Sigmoid colon (tissue), 6 donors: ENCODE measurements at regions not wholly inside any gene's neighbourhood (a gene's known extent, or its start where the extent isn't known, plus 50 kb on each side); places are given as distances from the start of the nearest gene placed in this dataset.

Experiments used
- DNase-seq: peaks from one replicate; pipeline ENCODE4 v3.0.0-alpha.2; 2019
- H3K27ac ChIP-seq, 4 donors: fragments of 200-600 bp; sonication (generic); one replicate each; pipeline ENCODE4 v1.5.1; 2016 to 2019; ENCODE audit warnings: mild to moderate bottlenecking in 1 of 4
- H3K27me3 ChIP-seq, 3 donors: fragments of 200-600 bp; sonication (generic); one replicate each; pipeline ENCODE4 v1.5.1; 2019; ENCODE audit warnings: mild to moderate bottlenecking in 1 of 3
- H3K36me3 ChIP-seq, 4 donors: fragments of 200-600 bp; sonication (generic); one replicate each; pipeline ENCODE4 v1.5.1; 2016 to 2019
- H3K4me1 ChIP-seq, 4 donors: fragments of 200-600 bp; sonication (generic); one replicate each; pipeline ENCODE4 v1.5.1; 2017 to 2019
- H3K4me3 ChIP-seq, 4 donors: fragments of 200-600 bp; sonication (generic); one replicate each; pipeline ENCODE4 v1.5.1; 2017 to 2019; ENCODE audit warnings: mild to moderate bottlenecking in 2 of 4, moderate library complexity in 1 of 4
- H3K9me3 ChIP-seq, 4 donors: fragments of 200-600 bp in 3 of 4; sonication (generic) in 3 of 4; one replicate each; pipeline versions ENCODE4 v1.5.1 to v1.6.1; 2013 to 2019
- EP300 ChIP-seq, 4 donors: sonication (generic); formaldehyde crosslinking; IDR thresholded peaks; one replicate each; pipeline ENCODE4 v1.6.1; 2017; ENCODE audit warnings: antibody characterized with exemption in 4 of 4
- POLR2A ChIP-seq, 2 donors: fragments of 450-650 bp; IDR thresholded peaks; one replicate each; pipeline ENCODE4 v1.6.1; 2016; ENCODE audit warnings: antibody characterized with exemption in 2 of 2, mild to moderate bottlenecking in 2 of 2, moderate library complexity in 2 of 2
- POLR2AphosphoS5 ChIP-seq, 4 donors: sonication (generic); formaldehyde crosslinking; IDR thresholded peaks; one replicate each; pipeline ENCODE4 v1.6.1; 2017; ENCODE audit warnings: antibody characterized with exemption in 4 of 4
- WGBS, 2 donors: extraction: QIAGEN DNeasy Blood & Tissue Kit; methylation state at CpG; one replicate each; pipeline ENCODE4 v1.1.7; 2013; 5-methylcytosine and 5-hydroxymethylcytosine counted together
- intact Hi-C: fragments of 100-400 bp; cut with DNase I; formaldehyde crosslinking; loops from one replicate; pipeline ENCODE4 v1.15.1; 2023
- TF ChIP-seq, protein P1 (sequence below), 4 experiments: fragments of 450-650 bp in 3 of 4; fragments of 200-600 bp in 1 of 4; IDR thresholded peaks; one replicate each; pipeline ENCODE4 v1.5.1; 2016 to 2019; ENCODE audit warnings: antibody characterized with exemption in 4 of 4, mild to moderate bottlenecking in 3 of 4, moderate library complexity in 2 of 4
- donor health status: healthy with polysubstance abuse.
- donor health status: healthy.

GRCh38 chr13:74346960-74347359 lies 212.8 kb upstream of the KLF12 start:
- no peaks in the 10 kb centered on the region for H3K27me3 ChIP-seq

DNA sequence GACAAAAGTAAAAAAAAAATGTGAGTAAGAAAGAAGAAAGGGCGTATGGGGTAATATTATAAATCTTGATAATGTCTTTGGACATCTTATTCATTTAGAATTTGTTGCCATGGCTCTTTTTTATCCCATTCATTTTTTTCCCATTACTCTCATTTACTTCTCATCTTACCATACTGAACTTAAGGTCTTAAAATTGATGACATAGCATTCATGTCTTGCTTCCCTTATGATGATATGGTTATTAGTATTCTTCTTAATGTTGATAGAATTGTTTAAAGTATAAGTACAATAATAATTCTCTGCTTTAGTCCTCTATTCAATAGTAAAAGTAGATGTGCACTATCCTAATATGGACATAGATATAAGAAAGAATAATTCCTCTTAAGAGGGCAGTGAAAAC lies 204.1 kb upstream of the KLF12 start:
- TF ChIP-seq, protein P1, sequence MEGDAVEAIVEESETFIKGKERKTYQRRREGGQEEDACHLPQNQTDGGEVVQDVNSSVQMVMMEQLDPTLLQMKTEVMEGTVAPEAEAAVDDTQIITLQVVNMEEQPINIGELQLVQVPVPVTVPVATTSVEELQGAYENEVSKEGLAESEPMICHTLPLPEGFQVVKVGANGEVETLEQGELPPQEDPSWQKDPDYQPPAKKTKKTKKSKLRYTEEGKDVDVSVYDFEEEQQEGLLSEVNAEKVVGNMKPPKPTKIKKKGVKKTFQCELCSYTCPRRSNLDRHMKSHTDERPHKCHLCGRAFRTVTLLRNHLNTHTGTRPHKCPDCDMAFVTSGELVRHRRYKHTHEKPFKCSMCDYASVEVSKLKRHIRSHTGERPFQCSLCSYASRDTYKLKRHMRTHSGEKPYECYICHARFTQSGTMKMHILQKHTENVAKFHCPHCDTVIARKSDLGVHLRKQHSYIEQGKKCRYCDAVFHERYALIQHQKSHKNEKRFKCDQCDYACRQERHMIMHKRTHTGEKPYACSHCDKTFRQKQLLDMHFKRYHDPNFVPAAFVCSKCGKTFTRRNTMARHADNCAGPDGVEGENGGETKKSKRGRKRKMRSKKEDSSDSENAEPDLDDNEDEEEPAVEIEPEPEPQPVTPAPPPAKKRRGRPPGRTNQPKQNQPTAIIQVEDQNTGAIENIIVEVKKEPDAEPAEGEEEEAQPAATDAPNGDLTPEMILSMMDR (IDR thresholded peaks at IDR 0.05) = no peak
- TF ChIP-seq POLR2A (IDR thresholded peaks at IDR 0.05) = no peak
- no peak for TF ChIP-seq EP300 (IDR thresholded peaks at IDR 0.05)
- TF ChIP-seq POLR2AphosphoS5 (IDR thresholded peaks at IDR 0.05) = no peak
- no peak overlapping the region for H3K27ac ChIP-seq
- H3K9me3 ChIP-seq = no peaks in the 10 kb centered on the region
- H3K36me3 ChIP-seq = no peaks in the 10 kb centered on the region
- H3K4me3 ChIP-seq = no peak overlapping the region
- no peaks in the 10 kb centered on the region for H3K4me1 ChIP-seq
- whole genome bisulfite sequencing, 2 donors = 79 to 89% methylated on average over 1 of the region's 1 CpG
- intact Hi-C loops = no loop called here
- no peaks in the 10 kb centered on the region for H3K27me3 ChIP-seq
- no peak for DNase-seq

More at GRCh38 chr13:74346960-74347359, 212.8 kb upstream of the KLF12 start:
- intact Hi-C loops = no loop called here
- no peak for TF ChIP-seq POLR2AphosphoS5 (IDR thresholded peaks at IDR 0.05)
- TF ChIP-seq, protein P1 (IDR thresholded peaks at IDR 0.05) = no peak
- no peak for TF ChIP-seq EP300 (IDR thresholded peaks at IDR 0.05)
- no peak for TF ChIP-seq POLR2A (IDR thresholded peaks at IDR 0.05)
- Histone ChIP-seq H3K4me1 (no peaks in the 10 kb centered on the region), H3K36me3 (no peaks in the 10 kb centered on the region), H3K27ac (no peak overlapping the region), H3K4me3 (no peak overlapping the region), H3K9me3 (no peaks in the 10 kb centered on the region)
- 72 to 82% methylated on average over 5 of the region's 5 CpGs for WGBS, 2 donors
- DNase-seq = no peak

DNA sequence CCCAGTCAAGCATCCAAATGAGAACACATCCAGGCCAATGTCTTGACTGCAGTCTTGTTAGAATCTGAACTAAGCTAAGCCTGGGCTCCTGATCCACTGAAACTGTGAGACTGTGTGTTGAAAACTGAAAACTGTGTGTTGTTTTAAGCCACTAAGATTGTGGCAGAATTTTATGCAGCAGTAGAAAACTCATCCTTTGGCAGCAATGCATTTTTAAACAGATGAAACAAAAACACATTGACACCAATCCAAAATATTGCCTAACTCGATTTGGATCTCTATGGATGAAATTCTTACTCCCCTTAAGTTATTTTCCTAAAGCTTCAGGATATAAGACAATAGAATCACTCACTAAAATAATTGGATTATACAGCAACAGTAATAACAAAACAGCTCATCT lies 202.3 kb upstream of the KLF12 start:
- H3K27me3 ChIP-seq = no peaks in the 10 kb centered on the region
- intact Hi-C loops = no loop called here
- no peak for DNase-seq
- no peak overlapping the region for H3K4me3 ChIP-seq
- WGBS, 2 donors = 58 to 70% methylated on average over 1 of the region's 1 CpG
- no peaks in the 10 kb centered on the region for H3K4me1 ChIP-seq
- no peaks in the 10 kb centered on the region for H3K36me3 ChIP-seq
- no peaks in the 10 kb centered on the region for H3K9me3 ChIP-seq
- H3K27ac ChIP-seq = no peak overlapping the region
- TF ChIP-seq, protein P1 (IDR thresholded peaks at IDR 0.05) = no peak
- TF ChIP-seq EP300 (IDR thresholded peaks at IDR 0.05) = no peak
- TF ChIP-seq POLR2AphosphoS5 (IDR thresholded peaks at IDR 0.05) = no peak
- no peak for TF ChIP-seq POLR2A (IDR thresholded peaks at IDR 0.05)

DNA sequence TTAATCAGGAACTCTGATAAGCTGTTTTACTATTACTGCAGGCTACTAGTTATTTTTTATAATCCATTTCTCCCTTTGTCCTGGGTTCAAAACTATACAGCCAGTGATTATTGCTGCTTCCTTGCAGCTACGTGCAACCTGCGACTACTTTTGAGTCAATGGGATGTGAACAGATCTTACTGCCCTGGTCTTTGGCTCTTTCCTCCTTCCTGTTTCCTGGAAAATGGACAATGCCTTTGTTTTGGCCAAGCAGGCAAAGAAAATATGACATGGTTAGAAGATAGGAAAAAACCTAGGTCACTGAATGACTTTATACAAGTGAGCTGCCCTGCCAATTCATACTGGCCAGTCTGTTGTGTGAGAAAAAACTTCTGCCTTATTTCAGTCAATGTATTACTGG lies 201.2 kb upstream of the KLF12 start:
- Histone ChIP-seq H3K4me1 (no peaks in the 10 kb centered on the region), H3K4me3 (no peak overlapping the region), H3K9me3 (no peaks in the 10 kb centered on the region), H3K27me3 (no peaks in the 10 kb centered on the region), H3K27ac (no peak overlapping the region), H3K36me3 (no peaks in the 10 kb centered on the region)
- no peak for DNase-seq
- TF ChIP-seq POLR2A (IDR thresholded peaks at IDR 0.05) = no peak
- TF ChIP-seq, protein P1 (IDR thresholded peaks at IDR 0.05) = no peak
- TF ChIP-seq POLR2AphosphoS5 (IDR thresholded peaks at IDR 0.05) = no peak
- no peak for TF ChIP-seq EP300 (IDR thresholded peaks at IDR 0.05)
- WGBS, 2 donors = 93 to 95% methylated on average over 2 of the region's 2 CpGs
- intact Hi-C loops = no loop called here

GRCh38 chr13:74329962-74330361 lies 195.8 kb upstream of the KLF12 start:
- intact Hi-C loops = no loop called here

More at GRCh38 chr13:74329962-74330361, 195.8 kb upstream of the KLF12 start:
- Histone ChIP-seq H3K27me3 (no peaks in the 10 kb centered on the region), H3K9me3 (no peaks in the 10 kb centered on the region), H3K27ac (no peak overlapping the region), H3K4me1 (peaks cover 0 to 9% (median 8%) of the 10 kb centered on the region in 4 donors), H3K36me3 (no peaks in the 10 kb centered on the region), H3K4me3 (no peak overlapping the region)
- TF ChIP-seq POLR2AphosphoS5 (IDR thresholded peaks at IDR 0.05) (no peak), POLR2A (IDR thresholded peaks at IDR 0.05) (no peak), EP300 (IDR thresholded peaks at IDR 0.05) (no peak)
- TF ChIP-seq, protein P1 (IDR thresholded peaks at IDR 0.05) = no peak
- WGBS, 2 donors = 77 to 89% methylated on average over 4 of the region's 4 CpGs
- DNase-seq = no peak
